NT2/D1 (cell line): ENCODE measurements at regions not wholly inside any gene's neighbourhood (a gene's known extent, or its start where the extent isn't known, plus 50 kb on each side); places are given as distances from the start of the nearest gene placed in this dataset.

ENCODE experiments used
- SUZ12 ChIP-seq: IDR thresholded peaks from 2 replicates; pipeline ENCODE4 v1.6.1; 2011; ENCODE audit not compliant: insufficient read length, insufficient read depth; ENCODE audit errors: extremely low read depth
- ZNF274 ChIP-seq: IDR thresholded peaks from 2 replicates; pipeline ENCODE4 v1.6.1; 2011; ENCODE audit warnings: mild to moderate bottlenecking, low read depth, low read length

DNA sequence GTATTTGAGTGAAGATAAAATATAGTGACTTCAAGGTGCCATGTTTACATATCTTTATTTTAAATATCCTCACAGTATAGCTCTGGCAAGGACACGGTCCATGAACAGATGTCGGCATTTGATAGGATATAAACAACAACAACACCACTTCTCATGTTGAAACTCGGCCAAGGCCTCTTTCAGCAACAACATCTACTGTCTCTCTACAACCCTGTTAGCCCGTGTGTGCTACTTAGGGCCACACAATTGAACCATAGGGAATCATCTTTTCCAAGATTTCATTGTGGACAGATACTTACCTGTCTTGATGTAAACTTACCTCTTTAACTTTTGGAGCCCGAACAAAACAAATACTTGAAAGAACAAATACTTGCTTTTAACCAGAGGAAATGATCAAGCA lies 168.7 kb upstream of the SSTR1 start:
- TF ChIP-seq ZNF274 (no peak), SUZ12 (no peak)
